SK-N-SH treated with all-trans-retinoic acid at 6 μM for 48 hours (cell line): ENCODE measurements at regions not wholly inside any gene's neighbourhood (a gene's known extent, or its start where the extent isn't known, plus 50 kb on each side); places are given as distances from the start of the nearest gene placed in this dataset.
A peak's percentile ranks its signal among the peaks of the same experiment; 100 is the strongest.

Experiments used
- ATAC-seq: fragments of 200-7000 bp; cut with Tn5 transposase; 3 replicates; pipeline ENCODE4 v1.9.1; 2020; ENCODE audit warnings: mild to moderate bottlenecking, moderate library complexity
- ARNTL ChIP-seq: fragments of 450-650 bp; formaldehyde crosslinking; IDR thresholded peaks from 2 replicates; pipeline ENCODE4 v1.5.0; 2020; ENCODE audit warnings: low read depth, mild to moderate bottlenecking, moderate library complexity, borderline replicate concordance
- BACH2 ChIP-seq: fragments of 250-450 bp; sonication (Bioruptor Pico); IDR thresholded peaks from 2 replicates; pipeline ENCODE4 v1.9.0; 2021; ENCODE audit warnings: mild to moderate bottlenecking, borderline replicate concordance
- CREB5 ChIP-seq: fragments of 250-450 bp; sonication (Bioruptor Pico); IDR thresholded peaks from 2 replicates; pipeline ENCODE4 v1.5.1; 2020; ENCODE audit warnings: low read depth, mild to moderate bottlenecking, moderate library complexity
- CSDC2 ChIP-seq: fragments of 250-450 bp; sonication (Bioruptor Pico); IDR thresholded peaks from 2 replicates; pipeline ENCODE4 v1.5.0; 2020; ENCODE audit warnings: mild to moderate bottlenecking, moderate library complexity
- CSRNP3 ChIP-seq: fragments of 250-450 bp; sonication (Bioruptor Pico); IDR thresholded peaks from 2 replicates; pipeline ENCODE4 v1.5.1; 2021; ENCODE audit warnings: mild to moderate bottlenecking, moderate library complexity
- ESRRG ChIP-seq: fragments of 250-450 bp; sonication (Bioruptor Pico); IDR thresholded peaks from 2 replicates; pipeline ENCODE4 v1.6.1; 2021; ENCODE audit warnings: mild to moderate bottlenecking
- GLIS3 ChIP-seq: fragments of 250-450 bp; sonication (Bioruptor Pico); IDR thresholded peaks from 2 replicates; pipeline ENCODE4 v1.5.0; 2020; ENCODE audit warnings: mild to moderate bottlenecking, moderate library complexity
- ISL1 ChIP-seq: fragments of 250-450 bp; sonication (Bioruptor Pico); IDR thresholded peaks from 2 replicates; pipeline ENCODE4 v2.1.2; 2022; ENCODE audit warnings: mild to moderate bottlenecking, moderate library complexity
- POU6F1 ChIP-seq: fragments of 250-450 bp; sonication (Bioruptor Pico); IDR thresholded peaks from 2 replicates; pipeline ENCODE4 v1.8.0; 2021; ENCODE audit warnings: low read depth, mild to moderate bottlenecking, moderate library complexity, borderline replicate concordance
- RARB ChIP-seq: fragments of 250-450 bp; sonication (Bioruptor Pico); IDR thresholded peaks from 2 replicates; pipeline ENCODE4 v1.8.0; 2021; ENCODE audit warnings: mild to moderate bottlenecking, moderate library complexity
- SNAI2 ChIP-seq: fragments of 250-450 bp; sonication (Bioruptor Pico); IDR thresholded peaks from 2 replicates; pipeline ENCODE4 v1.5.0; 2020; ENCODE audit warnings: mild to moderate bottlenecking, moderate library complexity
- TCF4 ChIP-seq: fragments of 250-450 bp; sonication (Bioruptor Pico); IDR thresholded peaks from 2 replicates; pipeline ENCODE4 v1.8.0; 2021; ENCODE audit warnings: mild to moderate bottlenecking, moderate library complexity, borderline replicate concordance
- TOX ChIP-seq: fragments of 250-450 bp; sonication (Bioruptor Pico); IDR thresholded peaks from 2 replicates; pipeline ENCODE4 v1.8.0; 2021; ENCODE audit warnings: mild to moderate bottlenecking, moderate library complexity, borderline replicate concordance
- TSHZ2 ChIP-seq: fragments of 250-450 bp; sonication (Bioruptor Pico); IDR thresholded peaks from 2 replicates; pipeline ENCODE4 v1.5.0; 2020; ENCODE audit warnings: mild to moderate bottlenecking, moderate library complexity
- ZC3H10 ChIP-seq: fragments of 250-450 bp; sonication (Bioruptor Pico); IDR thresholded peaks from 2 replicates; pipeline ENCODE4 v1.5.1; 2021; ENCODE audit warnings: mild to moderate bottlenecking, moderate library complexity
- ZFP3 ChIP-seq: fragments of 250-450 bp; sonication (Bioruptor Pico); IDR thresholded peaks from 2 replicates; pipeline ENCODE4 v1.5.0; 2020; ENCODE audit warnings: mild to moderate bottlenecking, moderate library complexity
- ZNF565 ChIP-seq: fragments of 450-650 bp; formaldehyde crosslinking; conservative IDR thresholded peaks from 2 replicates; pipeline ENCODE4 v1.5.0; 2020; ENCODE audit warnings: low read depth, mild to moderate bottlenecking, moderate library complexity
- ZNF70 ChIP-seq: fragments of 450-650 bp; formaldehyde crosslinking; IDR thresholded peaks from 2 replicates; pipeline ENCODE4 v1.5.0; 2020; ENCODE audit warnings: mild to moderate bottlenecking, moderate library complexity
- ZNF8 ChIP-seq: fragments of 450-650 bp; formaldehyde crosslinking; IDR thresholded peaks from 2 replicates; pipeline ENCODE4 v1.5.0; 2020; ENCODE audit warnings: mild to moderate bottlenecking, moderate library complexity

- TF ChIP-seq POU6F1 (CRISPR knock-in tag) (no peak), CSRNP3 (CRISPR knock-in tag) (no peak), CREB5 (CRISPR knock-in tag) (no peak), ESRRG (CRISPR knock-in tag) (no peak), RARB (no peak), ZNF70 (no peak)
Observed at GRCh38 chr13:84870190-84870589, 929.0 kb downstream of the SLITRK6 start (continued).

GRCh38 chr13:84867246-84867645 is 932.0 kb downstream of the SLITRK6 start:
- no peak for ATAC-seq
- TF ChIP-seq ZC3H10 (no peak), TOX (no peak), ZNF70 (peak; percentile 87), ARNTL (no peak)

GRCh38 chr13:84865783-84866221 is 933.4 kb downstream of the SLITRK6 start:
- TF ChIP-seq ISL1, result peak; percentile 84
- no peak for TF ChIP-seq ZNF565 (CRISPR knock-in tag)
- no peak for TF ChIP-seq POU6F1 (CRISPR knock-in tag)
- no peak for TF ChIP-seq ZFP3 (CRISPR knock-in tag)
- TF ChIP-seq TSHZ2, result 0 out of 2 replicates have a peak, but pooled peaks have one; percentile 12
- no peak for TF ChIP-seq SNAI2 (CRISPR knock-in tag)
- no peak for TF ChIP-seq TOX
- no peak for TF ChIP-seq GLIS3
- no peak for TF ChIP-seq CSDC2 (CRISPR knock-in tag)
- TF ChIP-seq ZNF70, result no peak
- ATAC-seq, result peak; percentile 32; the same call in 1 of the 3 replicates

- no peak for ATAC-seq
- no peak for TF ChIP-seq ISL1
- TF ChIP-seq ZNF8 (CRISPR knock-in tag), result no peak
- TF ChIP-seq TCF4 (CRISPR knock-in tag), result no peak
- no peak for TF ChIP-seq ESRRG (CRISPR knock-in tag)
- TF ChIP-seq TSHZ2, result no peak
- no peak for TF ChIP-seq ZNF565 (CRISPR knock-in tag)
- TF ChIP-seq CSDC2 (CRISPR knock-in tag), result no peak
- TF ChIP-seq POU6F1 (CRISPR knock-in tag), result no peak
- no peak for TF ChIP-seq BACH2 (CRISPR knock-in tag)
- TF ChIP-seq ARNTL, result no peak
- TF ChIP-seq CREB5 (CRISPR knock-in tag), result no peak
Observed at GRCh38 chr13:84864341-84864740, 934.9 kb downstream of the SLITRK6 start.
